Hepatocyte (in vitro differentiated cells): ENCODE measurements at regions not wholly inside any gene's neighbourhood (a gene's known extent, or its start where the extent isn't known, plus 50 kb on each side); places are given as distances from the start of the nearest gene placed in this dataset.

Source experiments
- CTCF ChIP-seq: fragments of 200-600 bp; sonication (generic); IDR thresholded peaks from 2 replicates; pipeline ENCODE4 v1.5.1; 2016; ENCODE audit warnings: antibody characterized with exemption, mild to moderate bottlenecking; ENCODE audit not compliant: poor library complexity
- EZH2 ChIP-seq: fragments of 200-600 bp; sonication (generic); IDR thresholded peaks from 2 replicates; pipeline ENCODE4 v1.6.1; 2016; ENCODE audit warnings: antibody characterized with exemption, mild to moderate bottlenecking, borderline replicate concordance
- EZH2phosphoT487 ChIP-seq: fragments of 200-600 bp; sonication (generic); IDR thresholded peaks from one replicate; pipeline ENCODE4 v1.6.1; 2018; ENCODE audit warnings: antibody characterized with exemption, mild to moderate bottlenecking, low read depth, moderate library complexity; ENCODE audit not compliant: unreplicated experiment, severe bottlenecking

GRCh38 chr15:79682285-79682684 lies 214.5 kb downstream of the MTHFS start:
- TF ChIP-seq EZH2 (no peak), CTCF (no peak), EZH2phosphoT487 (no peak)
